Gastroesophageal sphincter (tissue), 3 donors: ENCODE measurements at regions not wholly inside any gene's neighbourhood (a gene's known extent, or its start where the extent isn't known, plus 50 kb on each side); places are given as distances from the start of the nearest gene placed in this dataset.

ENCODE experiments used
- POLR2A ChIP-seq, 2 donors: fragments of 450-650 bp; IDR thresholded peaks; one replicate each; pipeline ENCODE4 v1.6.1; 2017; ENCODE audit warnings: antibody characterized with exemption in 2 of 2, mild to moderate bottlenecking in 2 of 2, moderate library complexity in 1 of 2
- POLR2AphosphoS5 ChIP-seq: sonication (generic); formaldehyde crosslinking; IDR thresholded peaks from one replicate; pipeline ENCODE4 v1.6.1; 2017; ENCODE audit warnings: antibody characterized with exemption
- TF ChIP-seq, protein P1 (sequence below), 4 experiments: fragments of 200-600 bp in 2 of 4; fragments of 450-650 bp in 2 of 4; sonication (generic) in 1 of 4; IDR thresholded peaks; one replicate each; pipeline ENCODE4 v1.5.1; 2017 to 2019; ENCODE audit warnings: antibody characterized with exemption in 4 of 4, mild to moderate bottlenecking in 2 of 4, moderate library complexity in 2 of 4

- TF ChIP-seq POLR2A (IDR thresholded peaks at IDR 0.05) (no peak), POLR2AphosphoS5 (no peak)
- TF ChIP-seq, protein P1, sequence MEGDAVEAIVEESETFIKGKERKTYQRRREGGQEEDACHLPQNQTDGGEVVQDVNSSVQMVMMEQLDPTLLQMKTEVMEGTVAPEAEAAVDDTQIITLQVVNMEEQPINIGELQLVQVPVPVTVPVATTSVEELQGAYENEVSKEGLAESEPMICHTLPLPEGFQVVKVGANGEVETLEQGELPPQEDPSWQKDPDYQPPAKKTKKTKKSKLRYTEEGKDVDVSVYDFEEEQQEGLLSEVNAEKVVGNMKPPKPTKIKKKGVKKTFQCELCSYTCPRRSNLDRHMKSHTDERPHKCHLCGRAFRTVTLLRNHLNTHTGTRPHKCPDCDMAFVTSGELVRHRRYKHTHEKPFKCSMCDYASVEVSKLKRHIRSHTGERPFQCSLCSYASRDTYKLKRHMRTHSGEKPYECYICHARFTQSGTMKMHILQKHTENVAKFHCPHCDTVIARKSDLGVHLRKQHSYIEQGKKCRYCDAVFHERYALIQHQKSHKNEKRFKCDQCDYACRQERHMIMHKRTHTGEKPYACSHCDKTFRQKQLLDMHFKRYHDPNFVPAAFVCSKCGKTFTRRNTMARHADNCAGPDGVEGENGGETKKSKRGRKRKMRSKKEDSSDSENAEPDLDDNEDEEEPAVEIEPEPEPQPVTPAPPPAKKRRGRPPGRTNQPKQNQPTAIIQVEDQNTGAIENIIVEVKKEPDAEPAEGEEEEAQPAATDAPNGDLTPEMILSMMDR (IDR thresholded peaks at IDR 0.05), result no peak
Measured at GRCh38 chr6:66985816-66986215, 1278.8 kb upstream of the EYS start.
